ENCODE measurements at regions not wholly inside any gene's neighbourhood (a gene's known extent, or its start where the extent isn't known, plus 50 kb on each side); places are given as distances from the start of the nearest gene placed in this dataset.
"Not testable (repeated sequence)": the region's sequence is repeated elsewhere in the genome, so short reads cannot be mapped to it uniquely, and the experiment has no call there.

GRCh38 chr3:70464876-70465275 lies 152.4 kb upstream of the MDFIC2 start:
- no peak for DNase-seq (ENCODE audit: low spot score)
- Histone ChIP-seq H3K27me3 (ENCODE audit: insufficient read depth, poor library complexity, severe bottlenecking) (peaks cover 28% of the 10 kb centered on the region), H3K9me3 (ENCODE audit: severe bottlenecking) (no peaks in the 10 kb centered on the region), H3K4me1 (ENCODE audit: insufficient read depth, poor library complexity, severe bottlenecking) (no peaks in the 10 kb centered on the region), H3K27ac (ENCODE audit: poor library complexity, severe bottlenecking) (no peak overlapping the region), H3K36me3 (ENCODE audit: low read depth) (no peaks in the 10 kb centered on the region), H3K4me3 (ENCODE audit: severe bottlenecking) (no peak overlapping the region)
- no peak for TF ChIP-seq CTCF (IDR thresholded peaks at IDR 0.05; ENCODE audit: poor library complexity, severe bottlenecking)
- ATAC-seq (ENCODE audit: low read depth): no peak

- H3K4me1 ChIP-seq (ENCODE audit: insufficient read depth, poor library complexity, severe bottlenecking): no peaks in the 10 kb centered on the region
- ATAC-seq (ENCODE audit: low read depth) (no peak), DNase-seq (ENCODE audit: low spot score) (no peak)
- H3K36me3 ChIP-seq (ENCODE audit: low read depth): no peaks in the 10 kb centered on the region
- TF ChIP-seq CTCF (IDR thresholded peaks at IDR 0.05; ENCODE audit: poor library complexity, severe bottlenecking): no peak
- H3K27ac ChIP-seq (ENCODE audit: poor library complexity, severe bottlenecking): no peak overlapping the region
- no peak overlapping the region for H3K4me3 ChIP-seq (ENCODE audit: severe bottlenecking)
- H3K27me3 ChIP-seq (ENCODE audit: insufficient read depth, poor library complexity, severe bottlenecking): peaks cover 28% of the 10 kb centered on the region
- H3K9me3 ChIP-seq (ENCODE audit: severe bottlenecking): no peaks in the 10 kb centered on the region
These were observed 152.0 kb upstream of the MDFIC2 start for GRCh38 chr3:70464465-70464864.

- H3K4me1 ChIP-seq (ENCODE audit: insufficient read depth, poor library complexity, severe bottlenecking); H3K9me3 ChIP-seq (ENCODE audit: severe bottlenecking); H3K27me3 ChIP-seq (ENCODE audit: insufficient read depth, poor library complexity, severe bottlenecking); H3K27ac ChIP-seq (ENCODE audit: poor library complexity, severe bottlenecking); ATAC-seq (ENCODE audit: low read depth); H3K4me3 ChIP-seq (ENCODE audit: severe bottlenecking); DNase-seq (ENCODE audit: low spot score); H3K36me3 ChIP-seq (ENCODE audit: low read depth): not testable (repeated sequence)
These were observed 137.8 kb upstream of the MDFIC2 start for GRCh38 chr3:70450220-70450619.

GRCh38 chr3:70435422-70435821 lies 123.0 kb upstream of the MDFIC2 start:
- H3K9me3 ChIP-seq (ENCODE audit: severe bottlenecking); DNase-seq (ENCODE audit: low spot score); H3K4me1 ChIP-seq (ENCODE audit: insufficient read depth, poor library complexity, severe bottlenecking); H3K27me3 ChIP-seq (ENCODE audit: insufficient read depth, poor library complexity, severe bottlenecking); H3K27ac ChIP-seq (ENCODE audit: poor library complexity, severe bottlenecking); ATAC-seq (ENCODE audit: low read depth); H3K4me3 ChIP-seq (ENCODE audit: severe bottlenecking); H3K36me3 ChIP-seq (ENCODE audit: low read depth): not testable (repeated sequence)

GRCh38 chr3:70433091-70433490 lies 120.7 kb upstream of the MDFIC2 start:
- peaks cover 4% of the 10 kb centered on the region for H3K27me3 ChIP-seq (ENCODE audit: insufficient read depth, poor library complexity, severe bottlenecking)
- no peaks in the 10 kb centered on the region for H3K36me3 ChIP-seq (ENCODE audit: low read depth)
- H3K4me1 ChIP-seq (ENCODE audit: insufficient read depth, poor library complexity, severe bottlenecking): no peaks in the 10 kb centered on the region
- DNase-seq (ENCODE audit: low spot score): no peak
- no peak overlapping the region for H3K4me3 ChIP-seq (ENCODE audit: severe bottlenecking)
- H3K27ac ChIP-seq (ENCODE audit: poor library complexity, severe bottlenecking): no peak overlapping the region
- H3K9me3 ChIP-seq (ENCODE audit: severe bottlenecking): no peaks in the 10 kb centered on the region
- TF ChIP-seq CTCF (IDR thresholded peaks at IDR 0.05; ENCODE audit: poor library complexity, severe bottlenecking): no peak
- no peak for ATAC-seq (ENCODE audit: low read depth)

- no peak overlapping the region for H3K27ac ChIP-seq (ENCODE audit: poor library complexity, severe bottlenecking)
- TF ChIP-seq CTCF (IDR thresholded peaks at IDR 0.05; ENCODE audit: poor library complexity, severe bottlenecking): no peak
- H3K27me3 ChIP-seq (ENCODE audit: insufficient read depth, poor library complexity, severe bottlenecking): peaks cover 4% of the 10 kb centered on the region
- H3K36me3 ChIP-seq (ENCODE audit: low read depth): no peaks in the 10 kb centered on the region
- DNase-seq (ENCODE audit: low spot score): no peak
- no peak overlapping the region for H3K4me3 ChIP-seq (ENCODE audit: severe bottlenecking)
- no peaks in the 10 kb centered on the region for H3K4me1 ChIP-seq (ENCODE audit: insufficient read depth, poor library complexity, severe bottlenecking)
- ATAC-seq (ENCODE audit: low read depth): no peak
- no peaks in the 10 kb centered on the region for H3K9me3 ChIP-seq (ENCODE audit: severe bottlenecking)
These were observed 119.5 kb upstream of the MDFIC2 start for GRCh38 chr3:70431911-70432310.

Measured in RWPE2 (cell line).